ENCODE measurements at regions not wholly inside any gene's neighbourhood (a gene's known extent, or its start where the extent isn't known, plus 50 kb on each side); places are given as distances from the start of the nearest gene placed in this dataset.
"Not testable (repeated sequence)": the region's sequence is repeated elsewhere in the genome, so short reads cannot be mapped to it uniquely, and the experiment has no call there.

GRCh38 chr6:100223952-100224351 is 229.9 kb upstream of the MCHR2 start:
- not testable (repeated sequence) for DNase-seq

DNA sequence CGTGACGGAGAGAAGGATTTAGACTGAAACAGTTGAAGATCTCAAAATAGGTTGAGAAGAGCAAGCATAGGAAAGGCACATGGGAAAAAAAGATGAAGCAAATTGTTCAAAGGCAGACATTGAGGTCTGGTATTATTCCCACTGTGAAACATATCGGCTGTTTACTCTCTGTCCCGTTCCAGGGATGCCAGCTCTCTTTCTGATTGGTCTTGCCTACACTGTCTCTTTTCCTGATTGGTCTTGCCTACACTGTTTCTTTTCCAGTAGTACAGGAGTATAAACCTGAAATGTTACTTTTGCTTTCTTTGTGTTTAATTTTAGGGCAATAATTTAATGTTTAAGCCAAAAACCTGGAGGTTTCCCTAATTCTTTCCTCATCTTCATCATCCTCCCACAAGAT is 226.5 kb upstream of the MCHR2 start:
- DNase-seq: no peak

GRCh38 chr6:100217225-100218012 is 223.4 kb upstream of the MCHR2 start:
- no peak for DNase-seq

DNA sequence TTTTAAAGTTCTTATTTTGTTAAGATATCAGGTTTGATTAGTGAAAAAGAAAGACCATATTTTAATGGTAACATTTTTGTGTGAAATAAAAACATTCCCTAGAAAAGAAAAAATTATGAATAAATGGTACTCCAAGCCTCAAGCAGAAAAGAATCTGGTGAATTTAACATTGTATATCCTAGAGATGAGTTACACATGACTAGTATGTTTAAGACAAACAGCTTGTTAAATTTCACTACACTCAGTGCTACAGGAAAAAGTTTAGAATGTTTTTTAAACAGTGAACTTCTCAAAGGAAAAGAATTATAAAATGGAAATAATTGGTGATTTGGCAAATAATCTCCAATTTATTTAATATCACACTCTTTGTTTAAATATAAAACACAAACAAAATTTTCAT is 222.7 kb upstream of the MCHR2 start:
- DNase-seq: no peak

- no peak for DNase-seq
Measured at GRCh38 chr6:100212131-100212530, 218.1 kb upstream of the MCHR2 start.

- DNase-seq: no peak
Measured at GRCh38 chr6:100210137-100211117, 216.4 kb upstream of the MCHR2 start.

- DNase-seq: no peak
Measured at GRCh38 chr6:100209323-100210136, 215.5 kb upstream of the MCHR2 start.

- no peak for DNase-seq
Measured at GRCh38 chr6:100203400-100203799, 209.4 kb upstream of the MCHR2 start.

DNA sequence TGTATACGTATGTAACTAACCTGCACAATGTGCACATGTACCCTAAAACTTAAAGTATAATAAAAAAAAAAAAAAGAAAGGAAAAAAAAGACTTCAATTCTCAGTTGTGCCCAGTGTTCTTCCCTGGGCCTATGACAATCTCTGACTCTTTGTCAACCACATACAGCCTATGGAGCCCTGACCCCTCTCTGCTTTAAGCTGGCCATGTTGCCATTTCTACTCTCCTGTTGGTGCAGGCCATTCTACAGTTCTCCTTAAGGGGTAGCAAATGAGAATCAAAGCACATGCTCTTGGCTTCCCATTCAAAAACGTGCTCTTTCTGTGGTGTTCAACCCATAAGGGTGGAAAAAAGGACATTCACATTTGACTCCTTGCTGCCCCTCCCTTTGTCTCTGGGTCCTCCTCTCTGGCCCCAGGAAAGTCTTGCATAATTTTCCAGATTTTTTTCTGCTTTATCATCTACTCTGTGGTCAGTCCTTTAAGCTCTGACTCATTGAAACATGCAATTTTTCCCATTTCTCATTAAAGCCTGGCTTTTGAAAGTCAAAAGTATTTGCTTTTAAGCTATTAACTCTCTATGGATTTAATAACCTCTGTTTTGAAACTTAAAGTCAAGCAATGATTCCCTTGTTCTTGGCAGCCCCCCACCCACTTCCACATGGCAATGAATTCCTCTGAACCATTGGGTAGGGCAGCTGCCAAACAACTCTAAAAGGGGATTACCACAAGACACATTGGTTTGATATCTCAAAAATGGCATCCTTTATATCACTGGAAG is 208.6 kb upstream of the MCHR2 start:
- no peak for DNase-seq

GRCh38 chr6:100196214-100196982 is 202.4 kb upstream of the MCHR2 start:
- DNase-seq: not testable (repeated sequence)

GRCh38 chr6:100195244-100195643 is 201.2 kb upstream of the MCHR2 start:
- not testable (repeated sequence) for DNase-seq

- DNase-seq: no peak
Measured at GRCh38 chr6:100194535-100194934, 200.5 kb upstream of the MCHR2 start.

DNA sequence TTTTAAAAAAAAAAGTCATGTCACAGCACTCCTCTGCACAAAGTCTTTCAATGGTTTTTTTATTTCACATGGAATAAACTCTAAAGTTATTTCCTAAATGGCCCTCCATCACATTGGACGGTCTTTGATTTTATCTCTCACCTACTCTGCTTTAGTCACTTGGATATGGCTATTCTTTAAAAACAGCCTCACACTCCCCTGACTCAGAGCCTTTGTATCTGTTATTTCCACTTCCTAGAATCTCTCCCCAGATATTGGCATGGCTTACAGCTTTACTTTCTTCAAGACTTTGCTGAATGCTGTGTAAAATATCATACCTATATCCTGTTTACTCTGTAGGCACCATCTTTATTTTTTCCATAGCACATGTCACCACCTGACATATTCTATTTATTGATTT is 194.7 kb upstream of the MCHR2 start:
- DNase-seq: no peak

GRCh38 chr6:100186552-100186951 is 192.5 kb upstream of the MCHR2 start:
- DNase-seq: no peak

DNA sequence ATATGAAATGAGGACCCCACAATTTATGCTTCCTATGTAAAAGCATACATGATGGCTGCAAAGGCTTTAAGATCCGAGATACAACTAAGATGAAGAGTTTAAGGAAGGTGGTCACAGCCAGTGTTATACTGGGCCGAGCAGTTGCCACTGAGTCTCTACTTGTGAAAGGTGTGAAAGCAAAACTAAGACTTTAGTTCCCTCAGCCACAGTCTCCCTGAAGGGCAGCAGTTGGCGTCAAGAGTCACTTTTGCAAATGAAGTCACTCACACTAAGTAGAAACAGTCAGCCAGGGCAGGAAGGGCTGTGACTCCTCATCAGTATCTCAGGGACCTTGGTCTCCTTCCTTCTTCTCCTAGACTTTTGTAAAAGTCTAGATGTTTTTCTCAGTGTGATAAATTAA is 191.6 kb upstream of the MCHR2 start:
- DNase-seq: no peak

DNA sequence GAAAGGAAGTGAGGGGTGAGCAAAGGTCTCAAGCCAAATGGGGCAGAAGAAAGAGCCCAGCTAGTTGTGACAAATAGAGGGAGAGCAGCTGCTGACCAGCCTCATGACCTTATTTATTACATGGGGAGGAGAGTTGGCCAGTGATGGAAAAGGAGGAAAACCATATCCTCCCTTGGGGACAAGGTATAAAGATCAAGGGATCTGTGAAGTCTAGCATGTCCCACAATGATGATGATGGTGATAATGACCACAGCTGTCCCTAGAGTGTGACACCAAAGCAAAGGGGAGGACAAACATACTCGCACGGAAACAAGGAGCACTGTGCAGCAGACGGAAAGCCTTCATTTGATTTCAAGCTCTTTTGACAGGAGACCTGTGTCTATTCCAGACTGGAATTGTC is 190.4 kb upstream of the MCHR2 start:
- no peak for DNase-seq

- no peak for DNase-seq
Measured at GRCh38 chr6:100182313-100182712, 188.3 kb upstream of the MCHR2 start.

DNA sequence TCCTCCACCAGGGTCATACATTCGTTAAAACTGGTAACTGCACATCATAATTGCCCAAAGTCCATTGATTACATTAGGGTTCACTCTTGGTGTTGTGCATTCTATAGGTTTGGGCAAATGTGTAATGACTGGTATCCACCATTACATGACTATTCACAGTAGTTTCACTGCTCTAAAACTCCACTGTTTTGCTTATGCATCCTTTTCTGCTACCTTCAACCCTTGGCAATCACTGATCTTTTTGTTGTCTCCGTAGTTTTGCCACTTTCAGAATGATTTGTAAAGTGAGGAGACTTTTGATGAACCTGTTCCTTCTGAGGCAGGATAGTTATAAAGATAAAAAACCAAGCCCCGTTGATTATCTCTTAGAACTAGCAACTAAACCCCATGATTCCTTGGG is 187.3 kb upstream of the MCHR2 start:
- DNase-seq: no peak

GRCh38 chr6:100179576-100179975 is 185.6 kb upstream of the MCHR2 start:
- DNase-seq: no peak

DNA sequence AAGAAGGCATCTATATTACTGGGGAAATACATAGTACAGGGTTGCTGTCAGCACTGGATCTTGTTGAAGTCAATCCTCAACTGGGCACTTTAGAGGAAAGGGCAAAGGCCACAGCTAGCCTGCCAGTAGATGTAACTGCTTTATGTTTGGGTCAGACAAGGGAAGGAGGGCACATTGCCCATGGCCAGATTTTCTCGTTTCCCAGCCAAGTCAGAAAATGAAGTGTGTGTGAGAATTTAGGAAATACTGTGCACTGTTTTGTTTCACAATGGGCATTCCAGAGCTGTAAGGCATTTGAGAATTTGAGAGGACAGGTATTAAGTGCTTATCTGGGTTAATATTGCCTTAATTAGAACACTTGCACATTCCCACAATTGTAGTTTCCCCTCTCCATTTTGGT is 183.9 kb upstream of the MCHR2 start:
- DNase-seq: no peak

DNA sequence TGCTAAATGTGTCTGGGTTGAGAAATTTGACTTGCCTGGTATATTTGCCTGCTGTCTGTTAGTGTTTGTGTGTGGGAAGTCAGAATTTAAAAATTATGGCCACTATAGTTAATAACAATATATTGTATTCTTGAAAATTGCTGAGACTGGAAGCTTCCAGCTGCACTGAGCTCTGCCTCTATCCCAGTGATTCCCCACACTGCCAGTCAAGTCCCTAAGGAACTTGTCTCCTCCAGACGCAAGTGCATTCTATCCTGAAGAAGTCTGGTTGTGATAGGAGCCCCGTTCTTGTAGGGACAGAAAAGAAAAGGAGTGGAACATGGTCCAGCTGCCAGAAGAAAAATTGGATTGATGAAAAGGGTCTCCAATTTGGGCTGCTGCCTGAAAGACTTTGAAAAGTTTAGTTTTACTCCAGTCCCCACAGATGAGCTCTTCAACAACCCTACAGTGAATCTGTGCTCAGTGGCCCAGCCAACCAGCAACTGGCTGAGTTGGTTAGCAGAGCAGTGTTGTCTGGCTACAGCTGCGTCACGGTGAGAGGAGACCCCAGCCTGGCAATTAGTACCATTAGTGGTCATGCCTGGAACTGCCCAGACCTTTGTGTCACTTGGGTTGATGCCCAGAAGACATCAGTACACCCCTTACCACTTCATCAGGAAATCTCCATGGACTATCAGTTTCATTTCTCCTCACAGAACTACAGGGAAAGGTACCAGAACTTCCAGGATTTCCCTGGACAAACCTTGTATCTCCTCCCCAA is 183.1 kb upstream of the MCHR2 start:
- no peak for DNase-seq
